ENCODE measurements at regions not wholly inside any gene's neighbourhood (a gene's known extent, or its start where the extent isn't known, plus 50 kb on each side); places are given as distances from the start of the nearest gene placed in this dataset.

GRCh38 chr14:26128931-26129671, 468.7 kb downstream of the NOVA1 start:
- Histone ChIP-seq H3K4me3 (no peak overlapping the region), H3K36me3 (no peaks in the 10 kb centered on the region), H3K4me1 (no peaks in the 10 kb centered on the region), H3K9me3 (no peaks in the 10 kb centered on the region), H3K27me3 (no peaks in the 10 kb centered on the region), H3K27ac (no peak overlapping the region)
- WGBS, 2 donors, result 32 to 62% methylated on average over 4 of the region's 4 CpGs
- DNase-seq (no peak), ATAC-seq (ENCODE audit: low FRiP score in 2 of 2) (no peak)
- TF ChIP-seq POLR2AphosphoS5 (IDR thresholded peaks at IDR 0.05), result no peak
- TF ChIP-seq POLR2A (IDR thresholded peaks at IDR 0.05), result no peak
- TF ChIP-seq, protein P1, sequence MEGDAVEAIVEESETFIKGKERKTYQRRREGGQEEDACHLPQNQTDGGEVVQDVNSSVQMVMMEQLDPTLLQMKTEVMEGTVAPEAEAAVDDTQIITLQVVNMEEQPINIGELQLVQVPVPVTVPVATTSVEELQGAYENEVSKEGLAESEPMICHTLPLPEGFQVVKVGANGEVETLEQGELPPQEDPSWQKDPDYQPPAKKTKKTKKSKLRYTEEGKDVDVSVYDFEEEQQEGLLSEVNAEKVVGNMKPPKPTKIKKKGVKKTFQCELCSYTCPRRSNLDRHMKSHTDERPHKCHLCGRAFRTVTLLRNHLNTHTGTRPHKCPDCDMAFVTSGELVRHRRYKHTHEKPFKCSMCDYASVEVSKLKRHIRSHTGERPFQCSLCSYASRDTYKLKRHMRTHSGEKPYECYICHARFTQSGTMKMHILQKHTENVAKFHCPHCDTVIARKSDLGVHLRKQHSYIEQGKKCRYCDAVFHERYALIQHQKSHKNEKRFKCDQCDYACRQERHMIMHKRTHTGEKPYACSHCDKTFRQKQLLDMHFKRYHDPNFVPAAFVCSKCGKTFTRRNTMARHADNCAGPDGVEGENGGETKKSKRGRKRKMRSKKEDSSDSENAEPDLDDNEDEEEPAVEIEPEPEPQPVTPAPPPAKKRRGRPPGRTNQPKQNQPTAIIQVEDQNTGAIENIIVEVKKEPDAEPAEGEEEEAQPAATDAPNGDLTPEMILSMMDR (IDR thresholded peaks at IDR 0.05), result no peak

DNA sequence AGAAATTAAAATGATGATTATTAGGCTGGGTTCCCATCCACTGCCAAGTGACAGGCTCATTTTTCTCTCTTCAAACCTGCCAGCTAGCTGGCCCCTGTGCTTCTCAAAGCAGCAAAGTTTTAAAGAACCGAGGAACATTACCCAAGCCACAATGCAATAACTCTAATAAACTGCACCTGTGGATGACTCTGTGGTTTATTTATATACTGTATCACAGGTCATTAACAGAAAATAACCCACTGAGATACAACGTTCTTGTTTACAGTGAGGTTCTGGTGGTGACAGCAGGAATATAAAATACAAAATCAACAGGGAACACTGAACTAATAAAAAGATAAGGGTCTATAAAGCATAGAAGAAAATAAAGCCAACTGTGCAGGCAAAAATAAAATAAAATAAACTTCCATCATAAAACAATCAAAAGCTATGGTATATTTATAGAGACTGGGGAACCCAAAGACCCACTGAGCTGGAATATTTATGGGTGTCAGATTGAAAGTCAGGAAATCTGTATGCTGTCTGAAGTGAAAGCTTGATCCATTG, 472.9 kb downstream of the NOVA1 start:
- no peak for DNase-seq
- 52 to 58% methylated on average over 2 of the region's 2 CpGs for WGBS, 2 donors
- TF ChIP-seq POLR2A (IDR thresholded peaks at IDR 0.05), result no peak
- TF ChIP-seq POLR2AphosphoS5 (IDR thresholded peaks at IDR 0.05), result no peak
- no peak for TF ChIP-seq EP300 (IDR thresholded peaks at IDR 0.05)
- TF ChIP-seq, protein P1 (IDR thresholded peaks at IDR 0.05), result no peak

DNA sequence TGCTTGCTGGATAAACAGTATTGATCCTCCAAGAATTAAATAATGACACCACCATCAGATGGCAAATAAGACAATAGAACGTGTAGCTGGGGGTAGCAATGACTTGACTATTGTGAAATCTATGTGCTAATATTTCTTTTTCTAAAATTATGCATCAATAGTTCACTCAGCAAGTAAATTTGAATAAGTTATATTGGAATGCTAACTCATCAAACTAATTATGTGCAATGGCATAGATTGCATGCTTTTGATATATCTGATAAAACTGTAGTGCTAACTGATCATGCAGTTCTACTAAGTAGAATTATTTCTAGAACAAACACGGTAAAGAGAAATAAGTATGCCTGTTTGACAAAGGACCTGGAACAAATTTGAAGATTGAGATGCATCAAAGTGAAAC, 474.4 kb downstream of the NOVA1 start:
- ATAC-seq (ENCODE audit: low FRiP score in 2 of 2) (no peak), DNase-seq (no peak)
- TF ChIP-seq POLR2A (IDR thresholded peaks at IDR 0.05) (no peak), EP300 (IDR thresholded peaks at IDR 0.05) (no peak), POLR2AphosphoS5 (IDR thresholded peaks at IDR 0.05) (no peak)
- TF ChIP-seq, protein P1 (IDR thresholded peaks at IDR 0.05), result no peak
- no peak overlapping the region for H3K4me3 ChIP-seq
- 71 to 75% methylated on average over 2 of the region's 2 CpGs for WGBS, 2 donors
- H3K36me3 ChIP-seq, result no peaks in the 10 kb centered on the region
- H3K9me3 ChIP-seq, result no peaks in the 10 kb centered on the region
- H3K27me3 ChIP-seq, result no peaks in the 10 kb centered on the region
- H3K4me1 ChIP-seq, result no peaks in the 10 kb centered on the region
- H3K27ac ChIP-seq, result no peak overlapping the region

More for the DNA sequence above, 472.9 kb downstream of the NOVA1 start:
- H3K27me3 ChIP-seq, result no peaks in the 10 kb centered on the region
- no peak overlapping the region for H3K4me3 ChIP-seq
- no peak for ATAC-seq (ENCODE audit: low FRiP score in 2 of 2)
- H3K36me3 ChIP-seq, result no peaks in the 10 kb centered on the region
- no peaks in the 10 kb centered on the region for H3K9me3 ChIP-seq
- no peak overlapping the region for H3K27ac ChIP-seq
- no peaks in the 10 kb centered on the region for H3K4me1 ChIP-seq

- no peak overlapping the region for H3K27ac ChIP-seq
- no peaks in the 10 kb centered on the region for H3K27me3 ChIP-seq
- 53 to 59% methylated on average over 3 of the region's 3 CpGs for WGBS, 2 donors
- no peaks in the 10 kb centered on the region for H3K4me1 ChIP-seq
- ATAC-seq (ENCODE audit: low FRiP score in 2 of 2) (no peak), DNase-seq (no peak)
- no peaks in the 10 kb centered on the region for H3K36me3 ChIP-seq
- TF ChIP-seq POLR2AphosphoS5 (IDR thresholded peaks at IDR 0.05), result no peak
- TF ChIP-seq POLR2A (IDR thresholded peaks at IDR 0.05), result no peak
- TF ChIP-seq EP300 (IDR thresholded peaks at IDR 0.05), result no peak
- TF ChIP-seq, protein P1 (IDR thresholded peaks at IDR 0.05), result no peak
- H3K9me3 ChIP-seq, result no peaks in the 10 kb centered on the region
- H3K4me3 ChIP-seq, result no peak overlapping the region
These were observed 476.7 kb downstream of the NOVA1 start for GRCh38 chr14:26121181-26121580.
